H1 (cell line): ENCODE measurements at regions not wholly inside any gene's neighbourhood (a gene's known extent, or its start where the extent isn't known, plus 50 kb on each side); places are given as distances from the start of the nearest gene placed in this dataset.
A peak's percentile ranks its signal among the peaks of the same experiment; 100 is the strongest.

Experiments
- CTCF ChIA-PET: fragments of 300-600 bp; sonication (Branson Sonifier 250); formaldehyde crosslinking; loops from one replicate; lab custom pipeline; 2021; ENCODE audit not compliant: partially characterized antibody; lab: Charles Lee
- POLR2A ChIA-PET: fragments of 300-600 bp; sonication (Branson Sonifier 250); formaldehyde crosslinking; loops from one replicate; lab custom pipeline; 2021; ENCODE audit warnings: inconsistent platforms; ENCODE audit not compliant: partially characterized antibody; lab: Charles Lee
- DNase-seq, 2 experiments: peaks; one replicate each; pipeline versions ENCODE4 v3.0.0 to v3.0.0-alpha.2; 2010 to 2022; ENCODE audit warnings: low spot score in 2 of 2, low read depth in 1 of 2, mixed read lengths in 1 of 2
- FAIRE-seq: peaks from 2 replicates; lab custom pipeline; 2011; peaks lifted over from hg19 to GRCh38; lab: Jason Lieb, UNC
- H2AFZ ChIP-seq: 2 replicates; pipeline ENCODE4 v1.8.1; 2012; ENCODE audit warnings: low read length, inconsistent platforms
- H2AK5ac ChIP-seq: 2 replicates; pipeline ENCODE4 v1.6.1; 2013; ENCODE audit warnings: low read depth, low read length
- H2BK120ac ChIP-seq: replicated peaks from 2 replicates; pipeline ENCODE3; 2013; ENCODE audit warnings: low read depth, low read length, inconsistent platforms
- H2BK12ac ChIP-seq: 2 replicates; pipeline ENCODE4 v1.6.1; 2013; ENCODE audit warnings: low read depth, low read length
- H2BK15ac ChIP-seq: 2 replicates; pipeline ENCODE4 v1.6.1; 2013; ENCODE audit warnings: low read length
- H2BK20ac ChIP-seq: 2 replicates; pipeline ENCODE4 v1.6.1; 2013; ENCODE audit warnings: low read length
- H2BK5ac ChIP-seq: 2 replicates; pipeline ENCODE4 v1.6.1; 2013; ENCODE audit warnings: low read depth, low read length
- H3K14ac ChIP-seq: 2 replicates; pipeline ENCODE4 v1.6.1; 2013; ENCODE audit warnings: inconsistent platforms; ENCODE audit not compliant: insufficient read length
- H3K18ac ChIP-seq: 2 replicates; pipeline ENCODE4 v1.6.1; 2013; ENCODE audit warnings: low read length; ENCODE audit errors: extremely low read depth
- H3K23ac ChIP-seq: 2 replicates; pipeline ENCODE4 v1.6.1; 2013; ENCODE audit warnings: inconsistent platforms; ENCODE audit not compliant: insufficient read length
- H3K23me2 ChIP-seq: 2 replicates; pipeline ENCODE4 v1.6.1; 2013; ENCODE audit warnings: low read depth, low read length
- H3K27ac ChIP-seq: 2 replicates; pipeline ENCODE4 v1.6.1; 2011; ENCODE audit warnings: low read depth, low read length, inconsistent platforms
- H3K27me3 ChIP-seq, 4 experiments: replicated peaks in 1 of 4; 1 replicate in 1 of 4; 2 replicates in 3 of 4; pipeline versions ENCODE4 v1.6.1 to v1.8.1; 2011 to 2013; ENCODE audit warnings: low read length in 3 of 4, mild to moderate bottlenecking in 3 of 4, inconsistent platforms in 2 of 4, mixed read lengths in 2 of 4, moderate library complexity in 1 of 4; ENCODE audit not compliant: control insufficient read depth in 3 of 4, insufficient read depth in 3 of 4; ENCODE audit errors: extremely low read depth in 1 of 4
- H3K36me3 ChIP-seq, 4 experiments: 2 replicates each; pipeline versions ENCODE4 v1.6.1 to v1.8.1; 2011 to 2013; ENCODE audit warnings: mild to moderate bottlenecking in 4 of 4, low read length in 3 of 4, moderate library complexity in 2 of 4, control low read depth in 1 of 4, inconsistent platforms in 1 of 4; ENCODE audit not compliant: insufficient read depth in 4 of 4, control insufficient read depth in 2 of 4
- H3K4ac ChIP-seq: replicated peaks from 2 replicates; pipeline ENCODE3; 2013; ENCODE audit warnings: low read length, low read depth, mixed read lengths, inconsistent platforms; ENCODE audit not compliant: insufficient read length
- H3K4me1 ChIP-seq, 4 experiments: replicated peaks in 1 of 4; 1 replicate in 1 of 4; 2 replicates in 3 of 4; pipeline versions ENCODE4 v1.6.1 to v1.8.1; 2011 to 2013; ENCODE audit warnings: low read length in 3 of 4, inconsistent platforms in 2 of 4, mixed read lengths in 1 of 4; ENCODE audit not compliant: insufficient read depth in 4 of 4, control insufficient read depth in 3 of 4
- H3K4me2 ChIP-seq, 2 experiments: 2 replicates each; pipeline versions ENCODE4 v1.6.1 to v1.8.1; 2011 to 2013; ENCODE audit warnings: low read depth in 2 of 2, low read length in 2 of 2, control low read depth in 1 of 2, inconsistent platforms in 1 of 2, mild to moderate bottlenecking in 1 of 2; ENCODE audit not compliant: insufficient read depth in 1 of 2
- H3K4me3 ChIP-seq, 4 experiments: fragments of 200-600, 300-600 bp in 1 of 4; sonication (generic), shearing (Covaris generic), sonication (Bioruptor Twin) in 1 of 4; 2 replicates each; pipeline versions ENCODE4 v1.5.1 to v1.8.1; 2011 to 2016; ENCODE audit warnings: low read length in 4 of 4, low read depth in 3 of 4, control low read depth in 2 of 4, inconsistent platforms in 2 of 4, mild to moderate bottlenecking in 2 of 4, mixed read lengths in 1 of 4, moderate library complexity in 1 of 4; ENCODE audit not compliant: insufficient read depth in 2 of 4; ENCODE audit errors: extremely low read depth in 1 of 4
- H3K56ac ChIP-seq: replicated peaks from 2 replicates; pipeline ENCODE3; 2013; ENCODE audit warnings: low read depth, mild to moderate bottlenecking, mixed read lengths, low read length, inconsistent platforms; ENCODE audit not compliant: insufficient read length
- H3K79me1 ChIP-seq: 2 replicates; pipeline ENCODE4 v1.6.1; 2013; ENCODE audit warnings: low read depth, low read length, control low read depth
- H3K79me2 ChIP-seq, 2 experiments: 2 replicates each; pipeline versions ENCODE4 v1.6.1 to v1.8.1; 2012 to 2013; ENCODE audit warnings: low read length in 2 of 2, mild to moderate bottlenecking in 2 of 2, inconsistent platforms in 1 of 2; ENCODE audit not compliant: insufficient read depth in 2 of 2, control insufficient read depth in 1 of 2
- H3K9ac ChIP-seq, 4 experiments: replicated peaks in 1 of 4; 1 replicate in 1 of 4; 2 replicates in 3 of 4; pipeline versions ENCODE4 v1.6.1 to v1.8.1; 2011 to 2013; ENCODE audit warnings: low read depth in 3 of 4, low read length in 3 of 4, control low read depth in 2 of 4, mild to moderate bottlenecking in 2 of 4, moderate library complexity in 2 of 4, inconsistent platforms in 1 of 4; ENCODE audit errors: extremely low read depth in 1 of 4
- H3K9me3 ChIP-seq, 2 experiments: 2 replicates each; pipeline versions ENCODE4 v1.6.1 to v1.8.1; 2012 to 2013; ENCODE audit warnings: mild to moderate bottlenecking in 2 of 2, moderate library complexity in 2 of 2, control low read depth in 1 of 2, inconsistent platforms in 1 of 2, low read depth in 1 of 2, low read length in 1 of 2, mixed read lengths in 1 of 2; ENCODE audit not compliant: insufficient read depth in 2 of 2
- H4K20me1 ChIP-seq, 2 experiments: replicated peaks in 1 of 2; 2 replicates each; pipeline versions ENCODE3 to v1.8.1; 2011 to 2013; ENCODE audit warnings: inconsistent platforms in 2 of 2, low read length in 2 of 2, mild to moderate bottlenecking in 1 of 2; ENCODE audit not compliant: insufficient read depth in 2 of 2, control insufficient read depth in 1 of 2
- H4K5ac ChIP-seq: 2 replicates; pipeline ENCODE4 v1.6.1; 2013; ENCODE audit warnings: low read length, low read depth, mixed read lengths, inconsistent platforms; ENCODE audit not compliant: insufficient read length
- H4K8ac ChIP-seq: 2 replicates; pipeline ENCODE4 v1.8.0; 2013; ENCODE audit warnings: mild to moderate bottlenecking, moderate library complexity, low read length, inconsistent platforms; ENCODE audit not compliant: insufficient read depth; ENCODE audit errors: extremely low read depth
- H4K91ac ChIP-seq: replicated peaks from 2 replicates; pipeline ENCODE3; 2013; ENCODE audit warnings: low read length, mixed read lengths, inconsistent platforms; ENCODE audit not compliant: insufficient read length
- HDAC2 ChIP-seq, 2 experiments: fragments of 300-600 bp in 1 of 2; sonication (generic) in 1 of 2; IDR thresholded peaks; 2 replicates each; pipeline ENCODE4 v1.6.1; 2011 to 2012; ENCODE audit warnings: low read depth in 2 of 2, low read length in 2 of 2, mild to moderate bottlenecking in 2 of 2, moderate library complexity in 2 of 2, borderline replicate concordance in 1 of 2, inconsistent platforms in 1 of 2
- WGBS, 2 experiments: shearing (Covaris generic) in 1 of 2; methylation state at CpG; one replicate each; pipeline versions ENCODE4 v1.1.6 to v1.1.7; 2013 to 2015; ENCODE audit warnings: low lambda C conversion rate in 2 of 2, mixed read lengths in 2 of 2, inconsistent platforms in 1 of 2, low coverage in 1 of 2, missing lambda C conversion rate in 1 of 2; ENCODE audit not compliant: insufficient replicate concordance in 2 of 2, insufficient coverage in 1 of 2, insufficient read length in 1 of 2; ENCODE audit errors: extremely low coverage in 1 of 2, missing lambda C conversion rate in 1 of 2; 5-methylcytosine and 5-hydroxymethylcytosine counted together

GRCh38 chr3:79887213-79887612 lies 119.4 kb upstream of the ROBO1 start:
- Histone ChIP-seq H3K18ac (no peak overlapping the region), H4K5ac (no peak overlapping the region), H3K4ac (no peak overlapping the region), H2BK15ac (no peak overlapping the region), H2AFZ (0 out of 2 replicates have a peak overlapping the region, but pooled peaks have one; percentile 59), H3K79me2 (no peaks in the 10 kb centered on the region), H2BK12ac (no peak overlapping the region), H3K79me1 (no peaks in the 10 kb centered on the region), H3K4me1 (no peaks in the 10 kb centered on the region), H4K20me1 (no peaks in the 10 kb centered on the region), H4K8ac (no peak overlapping the region), H3K56ac (no peak overlapping the region), H4K91ac (no peak overlapping the region), H3K4me3 (no peak overlapping the region), H3K9me3 (no peaks in the 10 kb centered on the region), H3K27me3 (no peaks in the 10 kb centered on the region), H3K23ac (no peak overlapping the region), H3K23me2 (no peaks in the 10 kb centered on the region), H2BK20ac (no peak overlapping the region), H2BK120ac (no peak overlapping the region), H2BK5ac (no peak overlapping the region), H3K9ac (no peak overlapping the region), H3K27ac (no peak overlapping the region), H3K36me3 (no peaks in the 10 kb centered on the region), H3K14ac (no peak overlapping the region), H2AK5ac (no peak overlapping the region), H3K4me2 (no peak overlapping the region)
- WGBS, 2 experiments, result 97% methylated on average over 2 of the region's 2 CpGs; no CpG with 5 or more reads in 1 of the 2 experiments
- DNase-seq (no peak), FAIRE-seq (no peak)
- CTCF ChIA-PET, result interaction anchor here (0.9 kb wide), 1 partner anchor 10 kb away, joined by 3 read pairs; no protein-coding TSS in a partner anchor
- POLR2A ChIA-PET, result no interaction called here
- no peak for TF ChIP-seq HDAC2 (IDR thresholded peaks at IDR 0.05; ENCODE audit: borderline replicate concordance in 1 of 2, low read depth in 2 of 2, low read length in 2 of 2)
